AG04450 (cell line): ENCODE measurements at regions not wholly inside any gene's neighbourhood (a gene's known extent, or its start where the extent isn't known, plus 50 kb on each side); places are given as distances from the start of the nearest gene placed in this dataset. TPM values are rescaled to one million over a fixed set of nuclear protein-coding genes. Genes with fewer than 3 reads are reported as not detected.

ENCODE experiments used
- CTCF ChIA-PET: fragments of 300-600, 350-600 bp; formaldehyde crosslinking; extraction: SDS; loops from one replicate; lab custom pipeline; 2022; ENCODE audit warnings: antibody characterized with exemption, inconsistent platforms; lab: Charles Lee
- POLR2A ChIA-PET: fragments of 350-600 bp; formaldehyde crosslinking; extraction: SDS; loops from one replicate; lab custom pipeline; 2021; ENCODE audit warnings: antibody characterized with exemption, inconsistent platforms; lab: Yijun Ruan, JAX
- DNase-seq: peaks from one replicate; pipeline ENCODE4 v3.0.0-alpha.2; 2011; ENCODE audit warnings: low read depth, low spot score
- H3K27ac ChIP-seq: one replicate; pipeline ENCODE4 v1.5.1; 2012; ENCODE audit warnings: low read depth, low read length, control low read depth
- H3K27me3 ChIP-seq: one replicate; pipeline ENCODE4 v1.6.0; 2012; ENCODE audit warnings: low read length; ENCODE audit not compliant: control insufficient read depth, insufficient read depth
- H3K4me3 ChIP-seq: 2 replicates; pipeline ENCODE4 v1.5.1; 2011; ENCODE audit warnings: mild to moderate bottlenecking, low read depth, low read length, control low read depth
- H3K9me3 ChIP-seq: 2 replicates; pipeline ENCODE4 v1.5.1; 2012; ENCODE audit warnings: low read length; ENCODE audit not compliant: control insufficient read depth, insufficient read depth
- small RNA-seq: library from RNA; depleted of rRNA; stranded (forward); fragments of <200 nt; gene quantifications from one replicate; pipeline ENCODE3, GENCODE V24; 2012; ENCODE audit warnings: low read depth; ENCODE audit not compliant: insufficient read length
- TF ChIP-seq, protein P1 (sequence below): IDR thresholded peaks from 2 replicates; pipeline ENCODE4 v1.5.1; 2011; ENCODE audit warnings: low read depth, low read length, control low read depth, inconsistent platforms

DNA sequence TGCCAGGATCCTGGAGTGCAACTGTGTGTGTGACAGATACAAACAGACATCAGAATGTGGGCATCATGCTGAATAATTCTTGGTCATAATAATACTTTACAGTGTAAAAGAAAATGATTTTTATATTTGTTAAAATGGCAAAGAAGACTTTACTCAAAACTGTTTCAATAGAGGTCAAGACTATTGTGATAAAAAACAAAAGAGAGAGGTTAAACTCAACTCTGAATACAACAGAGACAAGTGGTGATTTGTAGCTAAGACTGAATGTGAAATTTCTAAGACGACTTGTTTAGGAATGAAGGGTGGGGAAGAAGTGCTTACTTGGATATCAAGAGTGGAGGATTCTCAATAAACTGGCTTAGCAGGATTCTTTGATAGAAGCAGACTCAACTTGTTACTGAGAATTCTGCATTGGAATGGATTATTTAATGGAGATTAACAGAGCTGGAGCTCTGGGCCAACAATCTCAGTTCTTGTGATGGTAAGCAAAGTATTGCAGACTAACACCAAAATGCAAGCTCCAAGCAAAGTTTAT is 457.4 kb upstream of the CDH18 start:
- DNase-seq: no peak
- Histone ChIP-seq H3K27ac (no peak overlapping the region), H3K4me3 (no peak overlapping the region), H3K9me3 (no peaks in the 10 kb centered on the region), H3K27me3 (no peaks in the 10 kb centered on the region)
- ChIA-PET CTCF (no interaction called here), POLR2A (interaction anchor here (0.7 kb wide), 1 partner anchor 453 kb away, joined by 3 read pairs; no protein-coding TSS in a partner anchor)
- TF ChIP-seq, protein P1, sequence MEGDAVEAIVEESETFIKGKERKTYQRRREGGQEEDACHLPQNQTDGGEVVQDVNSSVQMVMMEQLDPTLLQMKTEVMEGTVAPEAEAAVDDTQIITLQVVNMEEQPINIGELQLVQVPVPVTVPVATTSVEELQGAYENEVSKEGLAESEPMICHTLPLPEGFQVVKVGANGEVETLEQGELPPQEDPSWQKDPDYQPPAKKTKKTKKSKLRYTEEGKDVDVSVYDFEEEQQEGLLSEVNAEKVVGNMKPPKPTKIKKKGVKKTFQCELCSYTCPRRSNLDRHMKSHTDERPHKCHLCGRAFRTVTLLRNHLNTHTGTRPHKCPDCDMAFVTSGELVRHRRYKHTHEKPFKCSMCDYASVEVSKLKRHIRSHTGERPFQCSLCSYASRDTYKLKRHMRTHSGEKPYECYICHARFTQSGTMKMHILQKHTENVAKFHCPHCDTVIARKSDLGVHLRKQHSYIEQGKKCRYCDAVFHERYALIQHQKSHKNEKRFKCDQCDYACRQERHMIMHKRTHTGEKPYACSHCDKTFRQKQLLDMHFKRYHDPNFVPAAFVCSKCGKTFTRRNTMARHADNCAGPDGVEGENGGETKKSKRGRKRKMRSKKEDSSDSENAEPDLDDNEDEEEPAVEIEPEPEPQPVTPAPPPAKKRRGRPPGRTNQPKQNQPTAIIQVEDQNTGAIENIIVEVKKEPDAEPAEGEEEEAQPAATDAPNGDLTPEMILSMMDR: no peak

DNA sequence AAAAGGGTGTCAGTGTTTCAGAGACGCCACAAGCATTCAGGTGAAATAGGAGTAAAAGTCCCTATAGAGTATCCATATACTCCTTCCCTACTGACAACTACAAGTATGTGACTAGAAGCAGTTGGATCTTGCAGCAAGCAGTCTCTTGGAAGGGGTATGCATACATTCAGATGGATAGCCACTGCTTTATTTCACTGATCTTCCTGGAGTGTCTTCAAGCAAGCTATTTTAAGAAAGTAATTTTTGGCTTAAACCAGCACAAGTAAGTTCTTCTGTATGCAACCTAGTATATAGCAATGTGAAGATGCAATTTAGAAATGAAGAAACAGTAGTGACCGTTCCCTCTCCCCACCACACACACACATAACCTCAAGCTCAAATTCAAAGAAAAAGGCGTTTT is 446.8 kb upstream of the CDH18 start:
- H3K27me3 ChIP-seq: no peaks in the 10 kb centered on the region
- CTCF ChIA-PET: no interaction called here
- no peak overlapping the region for H3K27ac ChIP-seq
- POLR2A ChIA-PET: no interaction called here
- H3K4me3 ChIP-seq: no peak overlapping the region
- DNase-seq: no peak
- H3K9me3 ChIP-seq: no peaks in the 10 kb centered on the region
- TF ChIP-seq, protein P1: no peak

DNA sequence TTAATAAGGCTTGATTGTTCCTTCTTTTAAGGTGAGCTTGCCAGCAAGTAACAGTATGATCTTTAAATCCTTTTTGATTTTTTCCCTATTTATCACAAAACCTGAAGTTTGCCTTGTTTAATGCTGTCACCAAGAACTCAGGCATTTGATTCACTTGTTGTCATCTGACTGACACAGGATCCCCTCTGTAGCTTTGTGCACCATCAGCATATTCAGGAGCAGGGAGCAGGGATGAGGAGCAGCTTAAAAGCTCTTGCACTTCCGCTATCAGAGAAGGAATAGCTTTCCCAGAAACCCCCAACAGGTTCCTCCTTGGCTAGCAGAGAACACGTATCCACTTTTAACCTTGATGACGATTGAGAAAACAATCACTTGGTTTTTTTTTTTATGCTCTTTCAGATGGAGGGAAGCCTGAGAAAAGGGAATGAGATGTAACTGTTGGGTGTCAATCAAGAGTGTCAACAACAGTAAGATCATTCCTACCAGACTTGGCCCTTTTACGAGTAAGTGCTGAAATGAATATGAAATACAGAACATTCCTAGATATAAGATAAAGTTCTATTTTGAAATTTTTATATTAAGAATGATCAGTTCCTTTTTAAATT is 433.1 kb upstream of the CDH18 start:
- TF ChIP-seq, protein P1: no peak
- no peak overlapping the region for H3K27ac ChIP-seq
- peaks cover 4% of the 10 kb centered on the region; the same call in 1 of the 2 replicates for H3K9me3 ChIP-seq
- CTCF ChIA-PET: no interaction called here
- H3K4me3 ChIP-seq: no peak overlapping the region
- POLR2A ChIA-PET: no interaction called here
- no peaks in the 10 kb centered on the region for H3K27me3 ChIP-seq
- DNase-seq: no peak

Small RNA genes lying in the stretch of these regions (small RNA-seq; reads per million reads assigned to genes)
- gene AC091946.2: not detected
- gene AC140172.1: not detected
